B cell (primary cell): ENCODE measurements at regions not wholly inside any gene's neighbourhood (a gene's known extent, or its start where the extent isn't known, plus 50 kb on each side); places are given as distances from the start of the nearest gene placed in this dataset.

Experiments used
- EZH2 ChIP-seq: IDR thresholded peaks from 2 replicates; pipeline ENCODE4 v1.6.1; 2012; ENCODE audit warnings: borderline replicate concordance, low read depth, mild to moderate bottlenecking, moderate library complexity, low read length; ENCODE audit not compliant: insufficient read depth, poor library complexity, severe bottlenecking
- TF ChIP-seq, protein P1 (sequence below): fragments of 200-600 bp; IDR thresholded peaks from one replicate; pipeline ENCODE4 v1.8.0; 2022; ENCODE audit warnings: antibody characterized with exemption, mild to moderate bottlenecking

DNA sequence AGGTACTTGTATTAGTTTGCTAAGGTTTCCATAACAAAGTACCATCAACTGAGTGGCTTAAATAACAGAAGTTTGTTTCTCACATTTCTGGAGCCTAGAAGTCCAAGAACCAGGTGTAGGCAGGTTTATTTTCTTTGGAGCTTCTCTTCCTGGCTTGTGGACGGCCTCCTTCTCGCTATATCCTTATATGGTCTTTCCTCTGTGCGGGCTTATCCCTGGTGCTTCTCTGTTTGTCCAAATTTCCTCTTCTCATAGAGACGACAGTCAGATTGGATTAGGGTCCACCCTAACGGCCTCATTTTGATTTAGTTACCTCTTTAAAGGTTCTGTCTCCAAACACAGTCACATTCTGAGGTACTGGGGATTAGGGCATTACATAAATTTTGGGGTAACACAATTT, 88.3 kb downstream of the RMI1 start:
- TF ChIP-seq, protein P1, sequence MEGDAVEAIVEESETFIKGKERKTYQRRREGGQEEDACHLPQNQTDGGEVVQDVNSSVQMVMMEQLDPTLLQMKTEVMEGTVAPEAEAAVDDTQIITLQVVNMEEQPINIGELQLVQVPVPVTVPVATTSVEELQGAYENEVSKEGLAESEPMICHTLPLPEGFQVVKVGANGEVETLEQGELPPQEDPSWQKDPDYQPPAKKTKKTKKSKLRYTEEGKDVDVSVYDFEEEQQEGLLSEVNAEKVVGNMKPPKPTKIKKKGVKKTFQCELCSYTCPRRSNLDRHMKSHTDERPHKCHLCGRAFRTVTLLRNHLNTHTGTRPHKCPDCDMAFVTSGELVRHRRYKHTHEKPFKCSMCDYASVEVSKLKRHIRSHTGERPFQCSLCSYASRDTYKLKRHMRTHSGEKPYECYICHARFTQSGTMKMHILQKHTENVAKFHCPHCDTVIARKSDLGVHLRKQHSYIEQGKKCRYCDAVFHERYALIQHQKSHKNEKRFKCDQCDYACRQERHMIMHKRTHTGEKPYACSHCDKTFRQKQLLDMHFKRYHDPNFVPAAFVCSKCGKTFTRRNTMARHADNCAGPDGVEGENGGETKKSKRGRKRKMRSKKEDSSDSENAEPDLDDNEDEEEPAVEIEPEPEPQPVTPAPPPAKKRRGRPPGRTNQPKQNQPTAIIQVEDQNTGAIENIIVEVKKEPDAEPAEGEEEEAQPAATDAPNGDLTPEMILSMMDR = no peak
- no peak for TF ChIP-seq EZH2
